ENCODE measurements at regions not wholly inside any gene's neighbourhood (a gene's known extent, or its start where the extent isn't known, plus 50 kb on each side); places are given as distances from the start of the nearest gene placed in this dataset.

- H3K4me2 ChIP-seq (replicated peaks; ENCODE audit: low read depth, low read length, poor library complexity, severe bottlenecking), result peak overlapping the region; percentile 45
- DNase-seq, result no peak
- no peak overlapping the region for H2AFZ ChIP-seq (ENCODE audit: insufficient read depth, low read depth, low read length, poor library complexity, severe bottlenecking)
- Mint-ChIP-seq H3K4me1 (peaks cover 31% of the 10 kb centered on the region), H3K27me3 (peaks cover 18% of the 10 kb centered on the region), H3K9me3 (ENCODE audit: insufficient read depth) (peaks cover 3% of the 10 kb centered on the region), H3K27ac (no peak overlapping the region), H3K4me3 (no peak overlapping the region)
- H4K20me1 ChIP-seq (ENCODE audit: control insufficient read depth, insufficient read depth, low read length, poor library complexity, severe bottlenecking), result no peaks in the 10 kb centered on the region
- POLR2A ChIA-PET, result interaction anchor here (0.6 kb wide), 1 partner anchor 110 kb away, joined by 8 read pairs; no protein-coding TSS in a partner anchor
- intact Hi-C loops (cut with micrococcal nuclease), result no loop called here
- H3K27me3 ChIP-seq (replicated peaks in 1 of 4; ENCODE audit: control extremely low read depth in 1 of 4, control insufficient read depth in 3 of 4, insufficient read depth in 4 of 4, low read length in 3 of 4), result no peaks in the 10 kb centered on the region
- H3K4me3 ChIP-seq (ENCODE audit: control extremely low read depth in 1 of 5, extremely low read depth in 1 of 5, insufficient read depth in 1 of 5, low read depth in 2 of 5, low read length in 4 of 5), result no peak overlapping the region
- WGBS (ENCODE audit: insufficient coverage), result 80% methylated on average over 21 of the region's 21 CpGs
- TF ChIP-seq CTCF (IDR thresholded peaks at IDR 0.05) (no peak), EZH2 (IDR thresholded peaks at IDR 0.05; ENCODE audit: borderline replicate concordance, insufficient read depth, low read depth, low read length, poor library complexity, severe bottlenecking) (no peak)
- H3K27ac ChIP-seq (ENCODE audit: low read length in 2 of 2), result peak overlapping the region in 1 of 2 donors; percentile 59
- no peak overlapping the region for H3K9ac ChIP-seq (ENCODE audit: low read length)
- no peaks in the 10 kb centered on the region for H3K79me2 ChIP-seq (ENCODE audit: control insufficient read depth, insufficient read depth, low read length)
- H3K9me3 ChIP-seq (ENCODE audit: control extremely low read depth in 1 of 3, control insufficient read depth in 2 of 3, insufficient read depth in 1 of 3, low read length in 2 of 3), result peaks cover 0 to 35% (median 5%) of the 10 kb centered on the region in 3 donors
- ATAC-seq (ENCODE audit: low read depth), result no peak
- CTCF ChIA-PET, result no interaction called here
- H3K4me1 ChIP-seq (ENCODE audit: control insufficient read depth in 2 of 2, insufficient read depth in 2 of 2, low read length in 2 of 2), result peaks cover 0 to 22% of the 10 kb centered on the region in 2 donors
- no peaks in the 10 kb centered on the region for H3K36me3 ChIP-seq (replicated peaks in 1 of 2; ENCODE audit: control extremely low read depth in 1 of 2, control insufficient read depth in 1 of 2, extremely low read depth in 1 of 2, insufficient read depth in 2 of 2, low read length in 1 of 2)
Observed at GRCh38 chr22:47927648-47928210, 1165.3 kb downstream of the TBC1D22A start.

GRCh38 chr22:47923011-47923427, 1160.6 kb downstream of the TBC1D22A start:
- Mint-ChIP-seq H3K27ac (no peak overlapping the region), H3K27me3 (peaks cover 13% of the 10 kb centered on the region), H3K9me3 (ENCODE audit: insufficient read depth) (peaks cover 3% of the 10 kb centered on the region), H3K4me3 (no peak overlapping the region), H3K4me1 (peaks cover 40% of the 10 kb centered on the region)
- TF ChIP-seq CTCF (IDR thresholded peaks at IDR 0.05) (no peak), EZH2 (IDR thresholded peaks at IDR 0.05; ENCODE audit: borderline replicate concordance, insufficient read depth, low read depth, low read length, poor library complexity, severe bottlenecking) (no peak)
- Histone ChIP-seq H3K4me1 (ENCODE audit: control insufficient read depth in 2 of 2, insufficient read depth in 2 of 2, low read length in 2 of 2) (peaks cover 0 to 28% of the 10 kb centered on the region in 2 donors), H3K36me3 (replicated peaks in 1 of 2; ENCODE audit: control extremely low read depth in 1 of 2, control insufficient read depth in 1 of 2, extremely low read depth in 1 of 2, insufficient read depth in 2 of 2, low read length in 1 of 2) (no peaks in the 10 kb centered on the region), H3K4me3 (ENCODE audit: control extremely low read depth in 1 of 5, extremely low read depth in 1 of 5, insufficient read depth in 1 of 5, low read depth in 2 of 5, low read length in 4 of 5) (no peak overlapping the region), H3K9me3 (ENCODE audit: control extremely low read depth in 1 of 3, control insufficient read depth in 2 of 3, insufficient read depth in 1 of 3, low read length in 2 of 3) (peaks cover 0 to 25% (median 5%) of the 10 kb centered on the region in 3 donors), H3K9ac (ENCODE audit: low read length) (no peak overlapping the region), H2AFZ (ENCODE audit: insufficient read depth, low read depth, low read length, poor library complexity, severe bottlenecking) (no peak overlapping the region), H3K4me2 (replicated peaks; ENCODE audit: low read depth, low read length, poor library complexity, severe bottlenecking) (no peak overlapping the region), H3K79me2 (ENCODE audit: control insufficient read depth, insufficient read depth, low read length) (no peaks in the 10 kb centered on the region), H4K20me1 (ENCODE audit: control insufficient read depth, insufficient read depth, low read length, poor library complexity, severe bottlenecking) (no peaks in the 10 kb centered on the region), H3K27ac (ENCODE audit: low read length in 2 of 2) (no peak overlapping the region), H3K27me3 (replicated peaks in 1 of 4; ENCODE audit: control extremely low read depth in 1 of 4, control insufficient read depth in 3 of 4, insufficient read depth in 4 of 4, low read length in 3 of 4) (no peaks in the 10 kb centered on the region)
- POLR2A ChIA-PET, result no interaction called here
- intact Hi-C loops (cut with micrococcal nuclease), result no loop called here
- CTCF ChIA-PET, result no interaction called here
- ATAC-seq (ENCODE audit: low read depth) (no peak), DNase-seq (no peak)
- 89% methylated on average over 7 of the region's 11 CpGs for whole genome bisulfite sequencing (ENCODE audit: insufficient coverage)
